Mesodermal cell (in vitro differentiated cells): ENCODE measurements at regions not wholly inside any gene's neighbourhood (a gene's known extent, or its start where the extent isn't known, plus 50 kb on each side); places are given as distances from the start of the nearest gene placed in this dataset.

Experiments
- H3K27ac ChIP-seq: 2 replicates; pipeline ENCODE4 v1.7.0; 2013; ENCODE audit warnings: mild to moderate bottlenecking, low read depth, low read length, moderate library complexity; ENCODE audit not compliant: severe bottlenecking
- H3K36me3 ChIP-seq: 2 replicates; pipeline ENCODE4 v1.7.1; 2013; ENCODE audit warnings: mild to moderate bottlenecking, low read length, moderate library complexity; ENCODE audit not compliant: control insufficient read depth, insufficient read depth
- H3K4me1 ChIP-seq: one replicate; pipeline ENCODE4 v1.7.1; 2013; ENCODE audit warnings: mild to moderate bottlenecking, low read length; ENCODE audit not compliant: insufficient read depth, control insufficient read depth, poor library complexity, severe bottlenecking
- H3K4me3 ChIP-seq: 2 replicates; pipeline ENCODE4 v1.7.0; 2013; ENCODE audit warnings: low read length, control low read depth, mild to moderate bottlenecking; ENCODE audit not compliant: insufficient read depth, poor library complexity, severe bottlenecking; ENCODE audit errors: extremely low read depth
- H3K9me3 ChIP-seq: 2 replicates; pipeline ENCODE4 v1.7.1; 2013; ENCODE audit warnings: mild to moderate bottlenecking, low read length, moderate library complexity; ENCODE audit not compliant: control insufficient read depth
- WGBS, 2 experiments: methylation state at CpG; one replicate each; pipeline ENCODE4 v1.1.5; 2013; ENCODE audit warnings: missing lambda C conversion rate in 2 of 2; ENCODE audit not compliant: insufficient coverage in 2 of 2; 5-methylcytosine and 5-hydroxymethylcytosine counted together

- no peak overlapping the region for H3K4me3 ChIP-seq
- H3K4me1 ChIP-seq: no peaks in the 10 kb centered on the region
- no peak overlapping the region for H3K27ac ChIP-seq
- 92 to 99% methylated on average over 7 to 8 of the region's 8 CpGs for WGBS, 2 experiments
- H3K9me3 ChIP-seq: no peaks in the 10 kb centered on the region
- no peaks in the 10 kb centered on the region for H3K36me3 ChIP-seq
Observed at GRCh38 chr16:9141813-9142212, 50.4 kb downstream of the HAPSTR1 start.

DNA sequence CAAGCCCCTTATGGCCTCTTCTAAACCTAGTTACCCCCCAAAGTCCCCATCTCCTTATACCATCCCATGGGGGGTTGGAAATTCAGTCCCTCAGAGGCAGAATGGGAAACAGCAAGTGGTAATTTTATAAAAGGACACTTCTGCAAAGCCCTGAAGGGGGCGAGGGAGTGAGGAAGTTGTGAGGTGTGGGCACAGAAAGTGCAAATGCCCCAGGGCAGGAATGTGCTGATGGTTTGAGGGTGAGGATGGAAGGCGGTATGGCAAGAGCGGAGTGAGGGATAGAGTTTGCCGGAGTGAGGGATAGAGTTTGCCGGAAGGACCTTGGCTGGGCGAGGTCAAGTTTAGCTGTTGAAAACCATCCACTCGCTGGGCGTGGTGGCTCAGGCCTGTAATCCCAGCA, 52.7 kb downstream of the HAPSTR1 start:
- no peak overlapping the region for H3K4me3 ChIP-seq

GRCh38 chr16:9148374-9149015, 57.1 kb downstream of the HAPSTR1 start:
- no peaks in the 10 kb centered on the region for H3K4me1 ChIP-seq
- WGBS, 2 experiments: 51 to 53% methylated on average over 5 to 6 of the region's 9 CpGs
- H3K9me3 ChIP-seq: no peaks in the 10 kb centered on the region
- no peak overlapping the region for H3K4me3 ChIP-seq
- H3K27ac ChIP-seq: no peak overlapping the region
- H3K36me3 ChIP-seq: no peaks in the 10 kb centered on the region

More for the DNA sequence above, 52.7 kb downstream of the HAPSTR1 start:
- H3K9me3 ChIP-seq: no peaks in the 10 kb centered on the region
- 94 to 96% methylated on average over 8 of the region's 8 CpGs for WGBS, 2 experiments
- no peak overlapping the region for H3K27ac ChIP-seq
- H3K4me1 ChIP-seq: no peaks in the 10 kb centered on the region
- H3K36me3 ChIP-seq: no peaks in the 10 kb centered on the region

GRCh38 chr16:9151074-9151473, 59.6 kb downstream of the HAPSTR1 start:
- Histone ChIP-seq H3K4me3 (no peak overlapping the region), H3K9me3 (no peaks in the 10 kb centered on the region), H3K36me3 (no peaks in the 10 kb centered on the region), H3K27ac (no peak overlapping the region), H3K4me1 (no peaks in the 10 kb centered on the region)
- 88 to 90% methylated on average over 2 to 3 of the region's 5 CpGs for WGBS, 2 experiments

DNA sequence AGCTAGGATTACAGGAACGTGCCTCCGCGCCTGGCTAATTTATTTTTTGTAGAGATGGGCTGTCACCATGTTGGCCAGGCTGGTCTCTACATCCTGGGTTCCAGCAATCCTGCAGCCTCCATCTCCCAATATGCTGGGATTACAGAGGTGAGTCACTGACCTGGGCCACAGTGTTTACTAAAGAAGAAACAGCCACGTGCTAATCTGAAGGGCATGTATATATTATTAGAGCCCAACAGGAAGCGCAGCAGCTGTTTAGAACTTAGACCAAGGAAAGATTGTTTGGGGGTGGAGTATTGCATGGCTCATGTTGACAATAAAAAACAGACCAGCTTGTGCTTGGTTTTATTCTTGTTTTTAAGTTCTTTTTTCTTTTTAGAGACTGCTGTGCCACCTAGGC, 60.2 kb downstream of the HAPSTR1 start:
- 0 to 86% methylated on average over 1 to 5 of the region's 5 CpGs for whole genome bisulfite sequencing, 2 experiments
- Histone ChIP-seq H3K4me1 (no peaks in the 10 kb centered on the region), H3K9me3 (no peaks in the 10 kb centered on the region), H3K36me3 (no peaks in the 10 kb centered on the region), H3K4me3 (no peak overlapping the region), H3K27ac (no peak overlapping the region)

GRCh38 chr16:9152649-9153501, 61.4 kb downstream of the HAPSTR1 start:
- Histone ChIP-seq H3K9me3 (no peaks in the 10 kb centered on the region), H3K27ac (no peak overlapping the region), H3K4me1 (no peaks in the 10 kb centered on the region), H3K36me3 (no peaks in the 10 kb centered on the region), H3K4me3 (no peak overlapping the region)
- WGBS, 2 experiments: 88% methylated on average over 17 to 19 of the region's 19 CpGs

DNA sequence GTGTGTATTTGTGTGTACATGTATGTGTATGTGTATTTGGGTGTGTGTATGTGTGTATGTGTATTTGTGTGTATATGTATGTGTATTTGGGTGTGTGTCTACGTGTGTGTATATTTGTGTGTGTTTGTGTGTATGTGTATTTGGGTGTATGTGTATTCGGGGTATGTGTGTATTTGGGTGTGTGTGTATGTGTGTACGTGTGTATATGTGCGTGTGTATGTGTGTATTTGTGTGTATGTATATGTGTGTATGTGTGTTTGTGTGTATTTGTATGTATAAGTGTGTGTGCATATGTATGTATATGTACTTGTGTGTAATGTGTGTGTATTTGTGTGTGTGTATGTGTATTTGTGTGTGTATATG, 62.0 kb downstream of the HAPSTR1 start:
- Histone ChIP-seq H3K9me3 (no peaks in the 10 kb centered on the region), H3K4me1 (no peaks in the 10 kb centered on the region), H3K36me3 (no peaks in the 10 kb centered on the region), H3K4me3 (no peak overlapping the region), H3K27ac (no peak overlapping the region)
- 86 to 93% methylated on average over 3 to 4 of the region's 4 CpGs for WGBS, 2 experiments

GRCh38 chr16:9154567-9155410, 63.3 kb downstream of the HAPSTR1 start:
- 71 to 76% methylated on average over 23 to 25 of the region's 30 CpGs for WGBS, 2 experiments
- Histone ChIP-seq H3K9me3 (no peaks in the 10 kb centered on the region), H3K4me1 (no peaks in the 10 kb centered on the region), H3K27ac (no peak overlapping the region), H3K36me3 (no peaks in the 10 kb centered on the region), H3K4me3 (no peak overlapping the region)

DNA sequence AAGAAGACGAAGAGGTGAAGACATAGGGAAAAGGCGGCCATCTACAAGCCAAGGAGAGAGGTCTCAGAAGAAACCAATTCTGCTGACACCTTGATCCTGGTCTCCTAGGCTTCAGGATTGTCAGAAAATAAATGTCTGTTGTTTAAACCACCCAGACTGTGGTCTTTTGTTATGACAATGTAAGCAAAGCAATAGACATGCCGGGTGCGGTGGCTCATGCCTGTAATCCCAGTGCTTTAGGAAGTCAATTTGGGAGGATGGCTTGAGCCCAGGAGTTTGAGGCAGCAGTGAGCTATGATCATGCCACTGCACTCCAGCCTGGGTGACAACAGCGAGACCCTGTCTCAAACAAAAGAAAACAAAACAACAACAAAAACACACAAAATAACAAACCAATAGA, 64.4 kb downstream of the HAPSTR1 start:
- no peaks in the 10 kb centered on the region for H3K4me1 ChIP-seq
- H3K4me3 ChIP-seq: no peak overlapping the region
- WGBS, 2 experiments: 58 to 62% methylated on average over 3 to 5 of the region's 5 CpGs

DNA sequence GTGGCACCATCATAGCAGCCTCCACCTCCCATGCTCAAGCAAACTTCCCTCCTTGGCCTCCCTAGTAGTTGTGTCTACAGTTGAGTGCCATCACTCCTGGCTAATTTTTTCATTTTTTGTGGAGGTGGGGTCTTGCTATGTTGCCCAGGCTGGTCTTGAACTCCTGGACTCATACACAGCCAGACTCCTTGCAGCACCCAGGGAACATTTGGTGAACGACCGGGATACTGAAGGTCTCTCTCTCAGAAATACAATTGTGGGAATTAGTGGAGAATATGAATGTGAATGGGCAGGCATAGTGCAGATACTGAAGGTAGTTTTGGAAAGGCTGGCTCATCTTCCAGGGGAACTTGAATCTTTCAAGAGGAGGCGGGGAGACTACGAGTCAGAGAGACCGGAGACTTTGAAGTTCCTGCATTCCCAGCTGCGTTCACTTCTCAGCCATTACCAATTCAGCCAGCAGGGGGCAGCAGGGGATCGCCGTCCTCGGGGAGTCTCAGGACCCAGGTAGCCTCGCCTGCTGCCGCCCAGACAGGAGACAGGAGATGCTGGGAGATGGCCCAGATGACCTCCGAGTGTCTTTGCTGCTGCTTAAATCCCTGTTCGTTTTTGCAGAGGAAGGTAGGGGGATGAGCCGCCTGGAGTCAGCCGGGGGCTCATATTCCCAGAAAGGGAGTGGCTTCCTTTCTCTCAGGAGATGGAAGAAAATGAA, 68.6 kb downstream of the HAPSTR1 start:
- Histone ChIP-seq H3K27ac (no peak overlapping the region), H3K9me3 (no peaks in the 10 kb centered on the region), H3K4me3 (no peak overlapping the region), H3K36me3 (no peaks in the 10 kb centered on the region), H3K4me1 (no peaks in the 10 kb centered on the region)
- 15 to 18% methylated on average over 12 to 14 of the region's 15 CpGs for WGBS, 2 experiments

More for the DNA sequence above, 64.4 kb downstream of the HAPSTR1 start:
- H3K9me3 ChIP-seq: no peaks in the 10 kb centered on the region
- no peak overlapping the region for H3K27ac ChIP-seq
- H3K36me3 ChIP-seq: no peaks in the 10 kb centered on the region
